Thyroid gland (tissue), 4 donors: ENCODE measurements at regions not wholly inside any gene's neighbourhood (a gene's known extent, or its start where the extent isn't known, plus 50 kb on each side); places are given as distances from the start of the nearest gene placed in this dataset.

Source experiments
- DNase-seq, 2 donors: peaks; one replicate each; pipeline ENCODE4 v3.0.0-alpha.2; 2019
- H3K27ac ChIP-seq, 3 donors: fragments of 200-600 bp; sonication (generic); 1 replicate in 2 of 3; 2 replicates in 1 of 3; pipeline ENCODE4 v1.5.1; 2016 to 2019; ENCODE audit warnings: mild to moderate bottlenecking in 1 of 3, moderate library complexity in 1 of 3
- H3K27me3 ChIP-seq: fragments of 200-600 bp; sonication (generic); one replicate; pipeline ENCODE4 v1.5.1; 2019
- H3K36me3 ChIP-seq, 2 donors: fragments of 200-600 bp; sonication (generic); one replicate each; pipeline ENCODE4 v1.5.1; 2016 to 2019
- H3K4me1 ChIP-seq, 2 donors: fragments of 200-600 bp; sonication (generic); one replicate each; pipeline ENCODE4 v1.5.1; 2017 to 2019
- H3K4me3 ChIP-seq, 3 donors: fragments of 200-600 bp; sonication (generic); replicated peaks in 1 of 3; 1 replicate in 2 of 3; 2 replicates in 1 of 3; pipeline ENCODE4 v1.5.1; 2016; ENCODE audit warnings: mild to moderate bottlenecking in 1 of 3
- H3K9me3 ChIP-seq: fragments of 200-600 bp; sonication (generic); one replicate; pipeline ENCODE4 v1.5.1; 2017
- POLR2A ChIP-seq, 2 donors: fragments of 450-650 bp; IDR thresholded peaks; one replicate each; pipeline ENCODE4 v1.6.1; 2017; ENCODE audit warnings: antibody characterized with exemption in 2 of 2, mild to moderate bottlenecking in 2 of 2, moderate library complexity in 1 of 2
- WGBS, 2 donors: methylation state at CpG; one replicate each; pipeline ENCODE4 v1.1.5; 2017; 5-methylcytosine and 5-hydroxymethylcytosine counted together
- intact Hi-C: fragments of 100-400 bp; cut with DNase I; formaldehyde crosslinking; loops from one replicate; pipeline ENCODE4 v1.15.1; 2023
- TF ChIP-seq, protein P1 (sequence below), 6 experiments: fragments of 200-600 bp in 3 of 6; fragments of 450-650 bp in 3 of 6; sonication (generic) in 3 of 6; IDR thresholded peaks; one replicate each; pipeline ENCODE4 v1.5.1; 2016 to 2019; ENCODE audit warnings: antibody characterized with exemption in 6 of 6, mild to moderate bottlenecking in 2 of 6, inconsistent platforms in 1 of 6, moderate library complexity in 1 of 6

- Histone ChIP-seq H3K27ac (no peak overlapping the region), H3K36me3 (no peaks in the 10 kb centered on the region), H3K27me3 (no peaks in the 10 kb centered on the region), H3K9me3 (no peaks in the 10 kb centered on the region), H3K4me1 (peaks cover 7 to 15% of the 10 kb centered on the region in 2 donors), H3K4me3 (no peak overlapping the region)
- intact Hi-C loops, result no loop called here
- no peak for DNase-seq
- TF ChIP-seq POLR2A (IDR thresholded peaks at IDR 0.05), result no peak
- TF ChIP-seq, protein P1, sequence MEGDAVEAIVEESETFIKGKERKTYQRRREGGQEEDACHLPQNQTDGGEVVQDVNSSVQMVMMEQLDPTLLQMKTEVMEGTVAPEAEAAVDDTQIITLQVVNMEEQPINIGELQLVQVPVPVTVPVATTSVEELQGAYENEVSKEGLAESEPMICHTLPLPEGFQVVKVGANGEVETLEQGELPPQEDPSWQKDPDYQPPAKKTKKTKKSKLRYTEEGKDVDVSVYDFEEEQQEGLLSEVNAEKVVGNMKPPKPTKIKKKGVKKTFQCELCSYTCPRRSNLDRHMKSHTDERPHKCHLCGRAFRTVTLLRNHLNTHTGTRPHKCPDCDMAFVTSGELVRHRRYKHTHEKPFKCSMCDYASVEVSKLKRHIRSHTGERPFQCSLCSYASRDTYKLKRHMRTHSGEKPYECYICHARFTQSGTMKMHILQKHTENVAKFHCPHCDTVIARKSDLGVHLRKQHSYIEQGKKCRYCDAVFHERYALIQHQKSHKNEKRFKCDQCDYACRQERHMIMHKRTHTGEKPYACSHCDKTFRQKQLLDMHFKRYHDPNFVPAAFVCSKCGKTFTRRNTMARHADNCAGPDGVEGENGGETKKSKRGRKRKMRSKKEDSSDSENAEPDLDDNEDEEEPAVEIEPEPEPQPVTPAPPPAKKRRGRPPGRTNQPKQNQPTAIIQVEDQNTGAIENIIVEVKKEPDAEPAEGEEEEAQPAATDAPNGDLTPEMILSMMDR (IDR thresholded peaks at IDR 0.05), result no peak
- WGBS, 2 donors, result 68 to 84% methylated on average over 13 of the region's 13 CpGs
Observed at GRCh38 chr17:77677630-77678029, 280.9 kb upstream of the TNRC6C start.

DNA sequence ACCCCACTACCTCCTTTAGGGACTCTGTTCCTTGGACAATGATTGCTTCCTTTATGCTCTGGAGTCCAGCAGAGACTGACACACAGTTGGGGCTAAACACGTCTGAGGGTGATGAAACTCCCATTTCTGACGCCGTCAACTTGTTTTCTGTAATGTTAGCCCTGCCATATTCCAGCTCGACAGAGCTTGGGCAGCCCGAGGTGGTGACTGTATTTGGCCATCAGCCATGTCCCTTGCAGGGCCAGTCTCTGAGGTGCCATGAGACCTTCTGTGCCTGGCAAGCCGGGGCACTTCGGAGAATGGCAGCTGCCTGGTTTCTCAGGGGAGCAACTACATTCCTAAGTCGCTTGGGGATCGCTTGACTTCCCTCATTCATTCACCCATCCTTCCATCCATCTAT is 278.9 kb upstream of the TNRC6C start:
- H3K9me3 ChIP-seq, result no peaks in the 10 kb centered on the region
- DNase-seq, result no peak
- no peaks in the 10 kb centered on the region for H3K27me3 ChIP-seq
- peaks cover 7 to 15% of the 10 kb centered on the region in 2 donors for H3K4me1 ChIP-seq
- no peaks in the 10 kb centered on the region for H3K36me3 ChIP-seq
- no peak overlapping the region for H3K27ac ChIP-seq
- WGBS, 2 donors, result 64 to 67% methylated on average over 9 of the region's 9 CpGs
- intact Hi-C loops, result no loop called here
- H3K4me3 ChIP-seq, result no peak overlapping the region
- no peak for TF ChIP-seq POLR2A (IDR thresholded peaks at IDR 0.05)
- TF ChIP-seq, protein P1 (IDR thresholded peaks at IDR 0.05), result no peak

DNA sequence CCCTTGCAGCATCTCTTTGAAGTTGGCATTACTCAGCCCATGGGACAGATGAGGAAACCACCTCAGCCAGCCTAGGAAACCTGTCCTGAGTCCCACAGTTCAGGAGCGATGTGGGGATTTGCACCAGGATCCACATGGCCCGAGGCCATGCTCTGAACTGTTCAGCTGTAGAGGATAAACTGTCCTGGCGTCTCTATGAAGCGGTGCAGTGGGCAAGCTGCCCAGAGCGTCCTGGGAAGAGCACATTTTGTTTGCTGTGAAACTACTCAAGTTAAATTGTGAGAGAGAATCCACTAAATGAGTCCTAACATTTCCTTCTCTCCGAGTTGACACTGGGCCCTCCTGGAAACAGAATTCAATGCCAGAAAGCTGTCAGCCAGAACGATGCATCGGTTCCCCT is 276.6 kb upstream of the TNRC6C start:
- Histone ChIP-seq H3K9me3 (no peaks in the 10 kb centered on the region), H3K4me3 (no peak overlapping the region), H3K4me1 (peaks cover 5 to 7% of the 10 kb centered on the region in 2 donors), H3K27ac (no peak overlapping the region), H3K27me3 (no peaks in the 10 kb centered on the region), H3K36me3 (no peaks in the 10 kb centered on the region)
- intact Hi-C loops, result no loop called here
- TF ChIP-seq POLR2A (IDR thresholded peaks at IDR 0.05), result no peak
- TF ChIP-seq, protein P1 (IDR thresholded peaks at IDR 0.05), result no peak
- DNase-seq, result peak; percentile 82 to 88
- WGBS, 2 donors, result 11 to 14% methylated on average over 5 to 8 of the region's 8 CpGs

DNA sequence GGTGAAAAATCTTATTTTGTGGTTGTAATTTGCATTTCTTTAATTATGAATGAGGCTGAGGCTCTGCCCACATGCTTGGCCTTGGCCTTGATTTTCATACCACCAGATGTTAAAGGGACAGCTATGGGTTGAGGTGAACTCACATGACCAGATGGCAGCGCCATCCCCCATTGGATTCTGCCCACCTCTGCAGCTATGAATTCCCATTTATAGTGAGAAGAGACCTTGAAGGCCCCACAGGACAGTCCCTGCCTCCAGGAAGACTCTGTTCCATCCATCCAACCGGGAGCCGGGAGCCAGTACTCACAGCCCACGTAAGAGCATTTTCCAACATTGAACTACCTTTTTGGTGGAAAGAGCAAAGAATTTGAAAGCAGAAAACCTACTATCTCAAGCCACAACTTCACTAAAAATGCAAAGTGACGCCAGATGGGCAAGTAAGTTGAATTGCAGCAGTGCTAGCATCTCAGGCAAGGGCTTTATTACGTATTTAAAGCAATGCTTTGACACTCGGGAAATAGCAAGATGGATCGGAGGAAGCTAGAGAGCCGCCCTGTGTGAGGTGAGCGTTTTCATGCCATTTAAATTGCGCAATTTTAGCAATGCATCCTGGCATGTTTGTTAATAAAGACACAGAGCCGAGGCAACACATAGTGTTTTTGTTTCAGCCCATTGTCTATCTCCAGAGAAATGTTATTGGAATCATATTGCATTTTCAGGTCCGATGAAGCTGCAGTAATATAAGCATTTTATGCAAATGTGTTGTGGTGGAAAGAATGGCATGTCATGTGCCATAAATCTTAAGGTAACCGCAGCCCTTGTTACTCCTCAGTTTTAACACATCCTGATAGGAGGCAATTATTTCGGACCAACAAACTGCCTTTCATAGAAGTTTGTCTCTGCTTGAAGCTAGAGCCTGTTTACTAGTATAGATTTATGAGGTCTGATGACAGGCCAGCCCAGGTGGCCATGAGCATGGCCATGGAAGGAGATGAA is 273.4 kb upstream of the TNRC6C start:
- intact Hi-C loops, result no loop called here
- TF ChIP-seq, protein P1 (IDR thresholded peaks at IDR 0.05), result no peak
- no peak for TF ChIP-seq POLR2A (IDR thresholded peaks at IDR 0.05)
- no peak overlapping the region for H3K27ac ChIP-seq
- no peaks in the 10 kb centered on the region for H3K9me3 ChIP-seq
- no peak for DNase-seq
- no peaks in the 10 kb centered on the region for H3K27me3 ChIP-seq
- WGBS, 2 donors, result 84 to 86% methylated on average over 15 of the region's 15 CpGs
- H3K4me1 ChIP-seq, result peaks cover 5 to 7% of the 10 kb centered on the region in 2 donors
- no peak overlapping the region for H3K4me3 ChIP-seq
- H3K36me3 ChIP-seq, result no peaks in the 10 kb centered on the region

DNA sequence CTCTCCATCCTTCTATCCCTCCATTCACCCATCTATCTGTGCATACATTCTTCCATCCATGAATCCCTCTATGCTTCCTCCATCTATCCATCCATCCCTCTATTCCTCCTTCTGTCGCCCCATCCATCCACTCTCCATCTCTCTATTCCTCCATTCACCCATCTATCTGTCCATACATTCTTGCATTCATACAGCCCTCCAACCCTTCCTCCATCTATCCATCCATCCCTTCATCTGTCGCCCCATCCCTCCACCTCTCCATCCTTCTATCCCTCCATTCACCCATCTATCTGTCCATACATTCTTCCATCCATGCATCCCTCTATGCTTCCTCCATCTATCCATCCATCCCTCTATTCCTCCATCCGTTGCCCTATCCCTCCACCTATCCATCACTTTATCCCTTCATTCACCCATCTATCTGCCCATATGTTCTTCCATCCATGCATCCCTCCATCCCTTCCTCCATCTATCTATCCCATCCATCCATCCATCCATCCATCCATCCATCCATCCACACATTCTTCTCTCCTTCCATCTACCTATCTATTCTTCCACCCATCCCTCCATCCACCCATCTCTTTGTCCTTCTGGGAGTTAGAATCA is 272.5 kb upstream of the TNRC6C start:
- 89 to 92% methylated on average over 3 of the region's 3 CpGs for WGBS, 2 donors
- intact Hi-C loops, result no loop called here

More for the DNA sequence above, 272.5 kb upstream of the TNRC6C start:
- TF ChIP-seq, protein P1 (IDR thresholded peaks at IDR 0.05), result no peak
- no peak for TF ChIP-seq POLR2A (IDR thresholded peaks at IDR 0.05)
- Histone ChIP-seq H3K27ac (no peak overlapping the region), H3K4me3 (no peak overlapping the region), H3K9me3 (no peaks in the 10 kb centered on the region), H3K27me3 (no peaks in the 10 kb centered on the region), H3K36me3 (no peaks in the 10 kb centered on the region), H3K4me1 (peaks cover 7% of the 10 kb centered on the region in 2 donors)
- DNase-seq, result no peak
